EH (cell line): ENCODE measurements at regions not wholly inside any gene's neighbourhood (a gene's known extent, or its start where the extent isn't known, plus 50 kb on each side); places are given as distances from the start of the nearest gene placed in this dataset.

Experiments used
- DNase-seq: peaks from one replicate; pipeline ENCODE4 v3.0.0-alpha.2; 2015; ENCODE audit warnings: low read depth

- no peak for DNase-seq
Measured at GRCh38 chr11:30089921-30090320, 73.1 kb upstream of the KCNA4 start.

DNA sequence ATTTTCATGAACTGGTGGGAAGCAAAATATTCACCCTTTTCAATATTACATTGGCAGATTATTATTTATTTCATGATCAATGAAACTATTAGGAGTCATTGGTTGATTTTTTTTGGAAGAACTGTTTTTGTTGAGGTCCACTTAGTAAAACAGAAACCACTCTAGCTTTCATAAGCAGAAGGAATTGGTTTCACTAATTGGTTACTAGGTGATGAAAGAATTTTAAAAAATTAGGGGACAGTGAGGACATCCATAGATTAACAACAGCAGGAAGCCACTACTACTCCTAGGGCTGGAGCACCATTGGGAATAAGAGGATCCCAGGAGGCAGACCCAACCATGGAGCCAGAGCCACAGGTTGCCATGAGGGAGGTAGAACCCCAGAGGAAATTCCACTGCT is 74.4 kb upstream of the KCNA4 start:
- no peak for DNase-seq

DNA sequence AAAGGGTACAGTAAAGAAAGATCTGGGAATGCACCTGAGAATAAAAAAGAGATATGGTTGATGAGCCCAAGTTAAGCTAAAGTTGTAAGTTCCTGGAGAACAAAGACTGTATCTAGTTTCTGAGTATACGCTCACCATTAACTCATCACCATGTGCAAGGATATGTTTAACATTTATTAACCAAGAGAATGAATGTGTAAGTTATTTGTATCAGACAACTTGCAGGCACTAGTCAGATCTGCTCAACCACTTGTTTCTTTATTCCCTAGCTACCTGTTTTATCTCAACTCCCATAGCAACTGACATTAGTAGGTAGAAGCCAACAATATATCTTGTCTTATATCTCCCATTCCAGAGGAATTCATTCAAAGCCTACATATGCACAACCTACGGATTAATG is 74.9 kb upstream of the KCNA4 start:
- no peak for DNase-seq

DNA sequence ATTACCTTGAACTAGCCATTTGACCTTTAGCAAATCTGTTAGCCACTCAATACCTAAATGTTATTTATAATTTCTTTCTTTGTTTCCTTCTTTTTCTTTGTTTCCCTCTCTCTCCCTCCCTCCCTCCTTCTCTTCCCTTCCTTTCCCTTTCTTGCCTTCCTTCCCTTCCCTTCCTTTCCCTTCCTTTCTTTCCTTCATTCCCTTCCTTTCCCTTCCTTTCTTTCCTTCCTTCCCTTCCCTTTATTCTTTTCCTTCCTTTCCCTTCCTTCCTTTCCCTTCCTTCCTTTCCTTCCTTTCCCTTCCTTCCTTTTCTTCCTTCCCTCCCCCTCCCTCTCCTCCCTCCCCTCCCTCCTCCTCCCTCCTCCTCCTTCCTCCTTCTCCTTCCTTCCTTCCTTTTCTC is 75.7 kb upstream of the KCNA4 start:
- DNase-seq = no peak

GRCh38 chr11:30100495-30100894 is 83.7 kb upstream of the KCNA4 start:
- DNase-seq = no peak

DNA sequence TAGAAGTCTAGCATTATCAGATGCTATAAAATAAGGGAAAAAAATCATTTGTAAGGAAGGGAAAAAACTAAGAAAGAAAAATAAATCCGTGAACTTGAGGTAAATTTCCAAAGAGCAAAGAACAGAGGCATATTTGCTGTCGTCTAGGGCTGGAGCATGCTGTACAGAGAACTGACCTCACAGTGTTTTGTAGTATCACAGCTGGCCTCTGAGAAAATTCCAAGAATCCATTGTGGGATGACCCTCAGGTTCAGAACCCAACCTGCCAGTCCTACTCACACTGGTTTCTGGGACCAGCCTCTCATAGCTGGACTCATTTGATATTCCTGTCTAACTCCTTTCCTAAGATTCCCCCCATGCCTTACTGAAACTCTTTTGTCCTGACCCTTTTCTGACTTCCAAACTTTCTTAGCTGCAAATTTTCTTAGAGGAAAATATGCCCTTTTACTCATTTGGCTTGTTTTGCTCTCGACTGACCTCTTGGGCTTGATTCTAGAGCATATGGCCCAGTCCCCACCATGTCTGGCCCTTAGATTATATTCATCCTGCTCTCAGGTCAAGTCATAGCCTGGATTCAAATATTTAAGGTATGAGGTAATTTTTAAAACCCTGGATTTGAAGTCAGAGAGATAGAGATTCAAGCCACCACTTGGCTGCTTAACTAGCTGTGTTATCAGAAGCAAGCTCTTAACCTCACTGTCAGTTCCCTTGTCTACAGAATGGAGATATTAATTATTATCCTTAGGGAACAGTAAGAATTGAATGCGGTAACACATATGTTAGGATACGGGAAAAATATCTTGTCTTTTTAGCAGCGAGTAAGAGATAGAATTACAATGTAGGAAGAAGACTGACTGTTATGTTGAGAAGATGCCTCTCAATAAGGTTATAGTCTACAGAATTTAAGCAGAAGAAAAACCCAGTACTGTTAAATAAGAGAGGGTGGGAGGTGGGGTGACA is 89.7 kb upstream of the KCNA4 start:
- no peak for DNase-seq

- peak; percentile 16 for DNase-seq
Measured at GRCh38 chr11:30107899-30108298, 91.1 kb upstream of the KCNA4 start.

- DNase-seq = no peak
Measured at GRCh38 chr11:30109774-30110173, 92.9 kb upstream of the KCNA4 start.

GRCh38 chr11:30110691-30111090 is 93.9 kb upstream of the KCNA4 start:
- DNase-seq = no peak

DNA sequence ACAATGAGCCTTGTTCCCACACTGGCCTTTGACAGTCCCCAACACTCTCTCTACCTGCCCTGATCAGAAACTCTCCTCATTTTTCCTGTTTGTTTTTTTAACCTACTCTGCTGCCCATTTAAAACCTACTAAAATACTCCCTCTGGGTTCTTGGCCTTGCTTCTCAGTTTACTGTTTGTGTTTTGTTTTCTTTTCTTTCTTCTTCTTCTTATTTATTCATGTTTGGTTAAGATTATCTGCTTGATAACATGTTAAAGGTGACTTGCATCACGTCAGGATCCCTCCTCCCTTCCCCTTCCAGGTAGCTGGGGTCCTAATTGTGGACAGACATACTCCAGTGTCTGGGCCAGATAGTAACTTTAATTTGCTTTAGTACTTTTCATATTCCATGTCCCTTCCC is 95.0 kb upstream of the KCNA4 start:
- DNase-seq = no peak

DNA sequence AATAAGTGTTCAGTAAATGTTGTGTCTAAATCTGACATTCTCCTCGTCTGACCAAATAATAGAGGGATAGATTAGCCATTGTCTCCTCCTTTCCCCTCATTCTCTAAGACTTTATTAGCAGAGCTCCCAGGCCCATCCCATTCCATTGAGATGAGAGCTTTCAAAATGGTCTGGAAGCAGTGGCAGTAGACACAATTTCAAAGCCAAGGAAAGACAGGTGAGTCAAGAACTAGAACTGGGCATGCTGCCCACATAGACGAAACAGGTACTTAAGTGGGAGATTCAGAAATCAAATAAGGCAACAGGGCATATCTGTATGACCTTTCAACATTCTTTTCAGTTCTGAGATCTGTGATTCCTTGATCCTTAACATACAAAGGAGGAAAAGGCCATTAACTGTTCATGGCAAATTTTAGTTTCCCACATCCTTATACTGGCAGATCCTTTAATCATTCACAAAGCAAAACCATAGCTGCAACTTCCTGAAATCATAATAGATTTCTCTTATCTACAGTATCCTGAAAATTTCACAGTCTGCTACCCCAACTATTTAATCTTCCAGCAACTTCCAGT is 96.6 kb upstream of the KCNA4 start:
- DNase-seq = no peak

DNA sequence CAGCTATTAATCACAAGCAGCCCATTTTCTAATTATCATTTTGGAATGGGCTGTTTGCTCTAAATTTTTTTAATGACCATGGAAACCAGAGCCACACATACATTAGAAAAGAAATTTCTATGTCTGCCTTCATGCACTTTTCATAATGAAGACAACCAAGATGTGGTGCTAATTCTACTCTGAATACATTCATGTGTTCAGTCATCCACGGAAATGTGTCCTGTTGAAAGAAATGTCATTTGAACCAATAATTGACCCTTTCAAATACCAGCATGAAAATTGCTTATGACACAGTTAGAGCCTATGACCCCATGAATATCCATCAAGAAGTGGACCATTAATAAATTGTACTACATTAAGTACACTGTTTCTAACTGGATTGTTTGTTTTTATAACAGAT is 99.7 kb upstream of the KCNA4 start:
- no peak for DNase-seq

DNA sequence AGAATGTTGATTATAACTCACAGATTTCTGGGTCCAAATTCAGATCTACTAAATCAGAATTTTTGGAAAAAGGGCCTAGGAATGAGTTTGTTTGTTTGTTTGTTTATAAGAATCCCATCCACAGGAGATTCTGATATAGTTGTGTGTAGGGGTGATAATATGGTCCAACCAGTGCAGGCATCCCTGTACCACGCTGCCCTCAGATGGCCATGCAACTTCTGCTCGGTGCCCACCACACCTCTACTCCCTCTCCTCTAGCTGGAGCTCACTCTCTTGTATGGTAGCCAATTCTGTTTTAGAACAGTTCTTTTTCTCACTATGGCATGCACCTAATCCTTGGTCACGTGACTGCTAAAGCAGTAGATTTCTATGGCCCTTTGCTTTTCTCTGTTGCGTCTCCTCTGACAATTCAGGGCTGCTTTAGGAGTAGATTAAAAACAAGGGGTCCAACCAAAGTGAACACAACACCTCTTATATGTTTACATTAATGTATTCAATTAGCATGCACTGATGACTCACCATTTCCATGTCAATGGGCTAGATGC is 103.3 kb upstream of the KCNA4 start:
- DNase-seq = no peak

GRCh38 chr11:30125456-30125855 is 105.4 kb upstream of the FSHB start:
- no peak for DNase-seq

GRCh38 chr11:30128269-30128932 is 102.4 kb upstream of the FSHB start:
- peak; percentile 19 for DNase-seq

GRCh38 chr11:30131535-30131934 is 99.3 kb upstream of the FSHB start:
- DNase-seq = no peak

DNA sequence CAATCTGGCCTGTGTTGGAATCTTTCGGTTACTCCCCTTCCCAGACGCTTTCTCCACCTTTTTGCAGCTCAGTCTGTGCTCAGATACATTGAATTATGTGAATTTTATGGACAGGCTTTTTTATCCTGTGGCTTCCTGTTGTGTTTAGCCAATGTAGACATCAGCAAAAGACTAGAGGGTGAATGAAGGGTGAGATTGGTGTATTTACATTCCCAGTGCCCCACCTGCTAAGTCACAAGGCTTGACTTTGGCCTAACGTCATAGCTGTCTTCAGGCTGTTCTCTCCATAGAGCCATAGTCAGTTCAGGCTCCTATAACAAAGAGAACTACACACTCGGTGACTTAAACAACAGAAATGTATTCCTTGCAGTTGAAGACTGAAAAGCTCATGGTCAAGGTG is 97.5 kb upstream of the FSHB start:
- no peak for DNase-seq

DNA sequence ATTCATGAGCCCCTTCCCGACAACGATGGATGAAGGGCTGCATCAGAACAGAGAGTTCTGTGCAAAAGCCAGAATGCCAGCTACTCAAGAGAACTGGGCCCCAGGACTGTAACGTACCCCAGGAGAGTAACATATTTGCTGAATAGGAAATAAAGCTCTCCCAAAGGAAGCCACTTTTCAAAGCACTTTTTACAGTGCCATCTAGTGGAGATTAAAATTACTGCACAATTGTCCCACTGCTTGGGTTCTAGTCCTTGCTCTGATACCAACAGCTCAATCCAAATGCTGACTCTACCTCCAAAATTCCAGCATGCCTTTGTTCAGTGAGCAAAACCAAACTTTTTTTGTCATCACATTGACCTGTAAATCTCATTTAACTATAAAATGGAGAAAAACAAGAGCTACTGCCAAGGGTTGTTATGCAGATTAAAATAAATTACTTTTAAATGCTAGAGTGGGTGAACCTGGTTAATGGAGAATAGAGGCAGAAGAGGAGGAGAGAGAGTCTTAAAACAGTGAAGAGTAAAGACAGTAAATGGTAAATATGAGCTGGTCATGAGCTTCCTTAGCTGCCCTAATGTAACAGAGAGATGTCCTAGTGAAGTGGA is 87.6 kb upstream of the FSHB start:
- DNase-seq = peak; percentile 26

- no peak for DNase-seq
Measured at GRCh38 chr11:30147293-30147692, 83.5 kb upstream of the FSHB start.

- no peak for DNase-seq
Measured at GRCh38 chr11:30149998-30150397, 80.8 kb upstream of the FSHB start.

- no peak for DNase-seq
Measured at GRCh38 chr11:30150425-30150824, 80.4 kb upstream of the FSHB start.

- no peak for DNase-seq
Measured at GRCh38 chr11:30153008-30153407, 77.8 kb upstream of the FSHB start.
